HG03025 (cell line): ENCODE measurements at regions not wholly inside any gene's neighbourhood (a gene's known extent, or its start where the extent isn't known, plus 50 kb on each side); places are given as distances from the start of the nearest gene placed in this dataset.

Source experiments
- ATAC-seq: cut with Tn5 transposase; IDR thresholded peaks from one replicate; pipeline ENCODE4 v1.9.1; 2021; ENCODE audit warnings: mild to moderate bottlenecking, moderate library complexity; ENCODE audit not compliant: unreplicated experiment, low FRiP score

- ATAC-seq = no peak
Observed at GRCh38 chr21:23740463-23740862, 1866.8 kb downstream of the MRPL39 start.

GRCh38 chr21:23732776-23733175 is 1874.5 kb downstream of the MRPL39 start:
- no peak for ATAC-seq

- no peak for ATAC-seq
Observed at GRCh38 chr21:23729331-23729730, 1878.0 kb downstream of the MRPL39 start.

GRCh38 chr21:23725576-23725975 is 1881.7 kb downstream of the MRPL39 start:
- no peak for ATAC-seq

DNA sequence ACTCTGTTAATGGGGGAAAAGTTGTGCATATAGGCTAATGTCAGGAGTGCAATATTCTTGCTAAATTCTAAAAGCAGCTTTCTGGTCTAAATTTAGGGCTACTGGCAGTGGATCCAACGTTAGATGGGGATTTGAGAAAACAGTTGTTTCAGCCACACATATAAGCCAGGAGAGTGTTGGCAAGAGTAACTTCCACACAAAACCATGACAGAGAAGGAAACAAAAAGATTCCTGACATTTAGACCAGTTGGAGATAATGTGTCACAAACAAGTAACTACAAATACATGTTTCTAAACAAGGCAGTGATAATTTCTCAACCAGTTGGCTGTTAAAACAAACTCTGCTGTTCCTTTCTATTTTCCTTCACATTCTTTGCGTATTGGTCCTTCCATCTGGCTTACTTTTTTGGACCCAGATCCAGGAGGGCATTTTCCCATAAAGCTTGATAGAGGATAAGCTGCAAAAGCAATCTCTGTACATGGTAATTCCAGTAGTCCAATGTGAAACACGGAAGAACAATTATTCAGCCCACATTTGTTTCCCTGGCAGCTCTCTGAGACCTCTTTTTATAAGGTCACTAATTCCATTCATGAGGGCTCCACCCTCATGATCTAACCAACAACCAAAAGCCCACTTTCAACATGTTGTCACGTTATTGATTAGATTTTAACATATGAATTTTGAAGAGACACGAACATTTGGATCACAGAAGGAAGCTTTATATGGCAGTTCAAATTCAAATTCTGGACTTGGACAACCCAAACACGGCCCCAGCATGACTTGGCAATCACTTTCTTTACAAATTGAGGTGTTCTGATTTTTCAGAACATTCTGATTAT is 1888.6 kb downstream of the MRPL39 start:
- no peak for ATAC-seq

- ATAC-seq = no peak
Observed at GRCh38 chr21:23712166-23712565, 1895.1 kb downstream of the MRPL39 start.

GRCh38 chr21:23706431-23706830 is 1900.8 kb downstream of the MRPL39 start:
- ATAC-seq = no peak

DNA sequence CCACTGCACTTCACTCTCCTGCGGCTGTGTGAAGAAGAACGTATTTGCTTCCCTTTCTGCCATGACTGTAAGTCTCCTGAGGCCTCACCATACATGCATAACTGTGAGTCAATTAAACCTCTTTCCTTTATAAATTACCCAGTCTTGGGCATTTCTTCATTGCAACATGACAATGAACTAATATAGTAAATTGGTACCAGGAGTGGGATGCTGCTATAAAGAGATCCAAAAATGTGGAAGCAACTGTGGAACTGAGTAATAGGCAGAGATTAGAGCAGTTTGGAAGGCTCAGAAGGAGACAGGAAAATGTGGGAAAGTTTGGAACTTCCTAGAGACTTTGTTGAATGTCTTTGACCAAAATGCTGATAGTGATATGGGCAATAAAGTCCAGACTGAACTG is 1907.9 kb downstream of the MRPL39 start:
- ATAC-seq = no peak

DNA sequence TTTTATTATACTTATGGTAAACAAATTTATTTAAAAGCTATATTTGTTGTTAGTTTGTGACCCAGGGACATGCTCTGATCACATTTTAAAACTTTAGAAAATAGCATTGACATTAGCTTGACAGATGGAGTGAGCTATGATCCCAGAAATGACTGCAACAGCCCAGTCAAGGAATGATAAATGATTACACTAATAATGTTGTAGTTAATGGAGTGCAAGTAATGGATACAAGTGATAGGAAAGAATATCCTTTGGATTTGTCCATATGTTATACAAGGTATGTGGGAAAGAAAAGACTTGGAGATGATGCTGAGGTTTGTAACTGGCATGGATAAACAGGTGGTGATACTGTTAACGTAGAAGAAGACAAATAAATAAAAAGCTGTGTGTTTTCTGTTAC is 1908.7 kb downstream of the MRPL39 start:
- ATAC-seq = no peak

DNA sequence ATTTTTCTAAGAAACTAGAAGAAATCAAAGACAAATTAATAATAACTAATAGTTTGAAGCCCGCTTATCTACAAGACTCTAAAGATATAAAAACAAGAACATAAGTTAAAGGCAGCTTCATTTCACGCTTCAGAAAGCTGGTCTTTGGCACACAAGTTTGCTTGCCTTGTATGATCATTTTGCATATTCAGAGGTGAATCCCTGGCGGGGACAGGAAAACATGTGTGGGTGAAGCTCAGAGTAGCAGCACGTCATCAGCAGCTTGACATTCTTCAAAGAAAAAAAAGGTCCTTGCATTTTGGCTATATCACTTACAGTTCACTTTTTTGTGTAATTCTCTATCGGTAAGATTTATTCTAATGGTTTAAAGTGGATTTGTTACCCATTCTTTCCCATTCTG is 1911.8 kb downstream of the MRPL39 start:
- ATAC-seq = no peak

DNA sequence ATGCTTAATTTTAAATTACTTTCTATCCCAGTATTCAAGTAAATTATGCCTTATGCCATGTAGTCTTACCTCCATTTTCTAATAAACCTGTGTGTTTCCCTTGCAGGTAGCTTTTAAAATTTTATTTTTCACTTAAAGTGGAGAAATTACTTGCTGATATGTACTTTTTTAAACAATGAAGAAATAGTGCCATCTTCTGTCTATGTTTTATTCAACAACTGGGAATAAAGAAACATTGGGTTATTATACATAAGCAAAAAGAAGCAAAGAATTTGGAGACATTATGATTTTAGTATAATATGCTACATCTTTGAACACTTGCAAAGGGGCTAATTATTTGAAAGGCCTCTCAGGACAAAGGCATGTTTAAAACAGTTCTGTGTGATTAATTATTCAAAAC is 1912.9 kb downstream of the MRPL39 start:
- no peak for ATAC-seq

GRCh38 chr21:23690316-23690715 is 1917.0 kb downstream of the MRPL39 start:
- no peak for ATAC-seq

DNA sequence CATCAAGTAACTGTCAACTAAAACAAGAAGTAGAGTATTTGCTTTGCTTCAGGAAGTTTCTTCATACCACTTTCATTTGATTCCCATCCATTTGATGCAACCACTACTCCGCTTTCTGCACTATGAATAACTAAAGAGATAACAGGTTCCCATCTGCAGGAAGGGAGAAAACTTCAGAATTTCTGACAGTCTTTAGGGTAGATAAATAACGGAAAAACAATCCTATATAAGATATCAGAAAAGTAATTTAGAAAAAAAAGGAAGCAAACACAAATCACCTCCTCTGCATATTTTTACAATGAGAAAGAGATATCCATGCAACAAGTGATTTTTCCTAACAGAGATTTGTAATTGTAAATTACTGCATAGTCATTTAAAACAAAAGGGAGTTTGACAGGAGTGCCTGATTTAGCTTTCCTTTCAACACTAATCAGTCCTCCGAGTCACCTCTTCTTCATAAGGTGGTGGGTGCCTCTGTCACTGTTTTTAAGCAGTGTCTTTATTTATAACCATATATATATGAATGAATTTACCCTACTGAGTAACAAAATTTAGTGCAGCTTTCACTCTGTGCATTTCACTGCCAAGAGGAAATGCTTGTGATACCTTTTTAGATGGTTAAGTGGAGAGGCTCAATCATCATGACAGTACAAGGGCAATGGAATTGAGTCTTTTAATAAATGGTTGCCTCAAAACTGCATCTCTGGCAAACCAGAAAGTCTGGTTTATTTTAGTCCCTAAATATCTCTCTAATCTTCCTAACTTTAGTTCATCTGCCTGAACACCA is 1920.4 kb downstream of the MRPL39 start:
- ATAC-seq = no peak

DNA sequence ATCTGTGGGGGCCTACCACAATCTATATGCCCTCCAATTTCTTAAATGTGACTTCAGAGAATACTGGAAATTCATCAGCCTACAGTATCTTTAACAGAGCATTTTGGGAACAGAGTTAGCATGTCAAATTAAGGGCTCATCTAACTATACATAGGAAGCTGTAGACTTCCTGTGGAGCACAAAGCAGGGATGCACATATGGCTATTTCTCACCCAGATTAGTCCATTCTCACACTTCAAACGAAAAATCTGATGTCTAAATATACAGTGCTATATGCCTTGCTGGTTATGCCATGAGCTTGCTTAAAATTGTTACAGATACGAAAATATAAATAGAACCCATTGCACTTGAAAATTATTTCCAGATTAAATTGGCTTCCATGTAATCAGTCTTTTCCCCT is 1922.8 kb downstream of the MRPL39 start:
- no peak for ATAC-seq

DNA sequence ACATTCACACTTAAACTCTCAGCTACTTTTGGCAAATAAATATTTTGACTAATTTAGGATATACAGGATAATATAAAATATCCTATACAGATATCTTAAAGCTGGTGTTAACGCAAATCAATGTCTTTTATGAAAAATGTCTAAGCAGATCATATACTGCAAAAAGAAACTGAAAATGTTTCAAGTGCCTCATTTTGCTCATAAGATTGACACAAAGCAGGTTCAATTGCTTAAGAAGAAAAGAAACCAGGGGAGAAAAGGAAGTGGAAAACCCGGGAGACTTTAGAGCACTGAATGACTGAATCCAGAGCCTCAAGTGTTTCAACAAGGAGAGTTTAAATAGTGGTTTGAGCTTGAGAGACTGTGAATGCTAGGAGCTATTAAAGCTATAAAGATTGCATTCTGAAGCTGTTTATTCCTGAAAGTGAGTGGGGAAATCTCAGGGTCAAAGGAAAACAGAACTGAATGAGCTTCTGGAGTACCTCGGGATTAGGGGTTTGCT is 1943.0 kb downstream of the MRPL39 start:
- ATAC-seq = no peak

- no peak for ATAC-seq
Observed at GRCh38 chr21:23660560-23660959, 1946.7 kb downstream of the MRPL39 start.

DNA sequence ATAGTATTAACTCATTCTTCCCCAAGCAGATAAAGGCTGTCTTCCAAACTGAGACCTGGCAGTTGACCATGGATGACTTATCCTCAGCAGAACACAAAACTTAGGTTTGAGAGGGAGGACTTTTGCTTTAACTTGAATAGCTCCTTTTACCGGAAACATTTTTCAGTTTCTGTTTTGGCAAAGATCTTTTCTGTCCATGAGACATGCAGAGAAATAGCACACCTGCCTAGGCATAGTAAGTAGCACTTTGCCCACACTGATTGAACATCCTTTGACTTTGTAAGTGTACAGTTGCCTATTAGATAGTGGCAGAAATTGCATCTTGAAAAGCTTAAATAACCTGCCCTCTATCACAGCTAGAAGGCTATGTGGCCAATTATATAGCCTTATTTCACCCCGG is 1962.5 kb downstream of the MRPL39 start:
- ATAC-seq = no peak

GRCh38 chr21:23639721-23640120 is 1967.6 kb downstream of the MRPL39 start:
- no peak for ATAC-seq

- ATAC-seq = no peak
Observed at GRCh38 chr21:23638131-23638695, 1969.1 kb downstream of the MRPL39 start.

DNA sequence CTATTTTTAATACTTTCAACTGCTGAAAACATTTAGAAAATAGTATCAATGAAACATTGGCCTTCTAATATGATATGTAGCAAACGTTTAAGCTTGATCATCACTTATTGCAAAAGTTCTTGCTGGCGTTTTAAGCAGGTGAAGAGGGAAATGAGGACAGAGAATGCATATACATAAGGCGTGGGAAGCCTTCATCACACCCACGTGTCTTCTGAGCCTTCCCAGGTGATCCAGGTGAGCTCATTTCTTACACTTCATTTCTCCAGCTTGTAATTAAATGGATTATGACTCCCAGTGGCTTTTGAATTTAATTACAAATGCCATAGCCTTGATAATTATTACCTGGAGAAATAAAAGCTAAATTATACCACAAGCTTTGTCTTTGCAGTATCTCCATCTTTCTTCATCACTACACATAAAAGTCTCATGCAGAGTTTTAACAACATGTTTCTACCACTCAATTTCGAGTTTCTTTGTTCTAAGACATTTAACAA is 1973.8 kb downstream of the MRPL39 start:
- no peak for ATAC-seq

DNA sequence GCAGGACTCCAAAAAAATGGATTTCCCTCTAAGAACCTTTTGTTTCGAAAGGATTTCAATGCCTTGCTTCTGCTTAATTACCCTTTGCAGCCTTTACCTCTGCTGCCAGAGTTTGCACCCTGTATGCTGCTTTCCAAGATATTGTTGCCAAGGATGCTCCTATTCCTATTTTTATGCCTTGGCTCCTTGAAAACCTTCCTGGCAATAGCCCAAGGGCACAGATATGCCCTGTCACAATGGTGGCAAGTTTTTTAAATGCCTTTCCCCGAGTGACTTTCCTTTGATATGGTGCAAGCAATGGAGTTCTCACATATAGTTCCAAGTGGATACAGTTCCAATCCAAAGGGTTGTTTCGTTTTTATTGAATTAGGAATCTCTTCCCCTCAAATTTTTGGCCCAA is 1983.0 kb downstream of the MRPL39 start:
- no peak for ATAC-seq
